MV-4-11 (cell line): ENCODE measurements at regions not wholly inside any gene's neighbourhood (a gene's known extent, or its start where the extent isn't known, plus 50 kb on each side); places are given as distances from the start of the nearest gene placed in this dataset.

ENCODE experiments used
- DNase-seq: peaks from one replicate; lab custom pipeline; 2025; lab: John Stamatoyannopoulos, UW

DNA sequence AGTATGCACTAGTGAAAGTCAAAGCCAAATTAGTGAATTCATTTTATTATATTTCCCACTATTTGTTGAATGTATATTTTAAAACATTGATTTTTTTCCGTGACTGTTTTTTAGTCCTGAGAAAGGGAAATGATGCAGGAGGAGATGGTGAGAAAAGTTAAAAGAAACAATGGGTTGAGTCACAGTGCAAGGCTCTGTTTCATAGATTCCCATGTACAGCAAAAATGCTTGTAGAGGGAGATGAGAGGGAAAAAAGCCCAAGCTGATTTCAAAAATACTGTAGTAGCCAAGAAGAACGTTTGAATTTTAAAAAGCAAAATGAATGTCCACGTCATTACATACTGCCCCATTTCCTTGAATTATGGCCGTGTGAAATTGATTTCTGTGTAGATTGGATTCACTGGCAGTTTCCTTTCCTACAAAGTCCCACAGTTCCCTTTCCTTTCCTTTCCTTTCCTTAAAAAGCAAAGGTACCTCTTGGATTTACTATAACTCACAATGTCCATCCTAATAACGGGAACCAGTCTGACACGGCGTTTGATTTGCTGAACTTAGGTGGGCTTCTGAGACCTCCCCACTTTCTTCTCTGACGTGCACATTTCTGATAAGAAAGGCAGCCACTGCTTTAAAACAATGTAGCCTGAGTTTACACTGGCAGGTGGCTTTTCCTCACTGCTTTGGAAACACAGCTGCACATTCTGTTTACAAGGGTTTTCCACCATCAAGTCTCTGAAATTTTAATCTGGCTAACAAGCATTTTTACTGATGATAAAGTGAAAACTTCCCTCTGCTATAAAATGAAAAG lies 63.7 kb downstream of the SPCS3 start:
- no peak for DNase-seq

DNA sequence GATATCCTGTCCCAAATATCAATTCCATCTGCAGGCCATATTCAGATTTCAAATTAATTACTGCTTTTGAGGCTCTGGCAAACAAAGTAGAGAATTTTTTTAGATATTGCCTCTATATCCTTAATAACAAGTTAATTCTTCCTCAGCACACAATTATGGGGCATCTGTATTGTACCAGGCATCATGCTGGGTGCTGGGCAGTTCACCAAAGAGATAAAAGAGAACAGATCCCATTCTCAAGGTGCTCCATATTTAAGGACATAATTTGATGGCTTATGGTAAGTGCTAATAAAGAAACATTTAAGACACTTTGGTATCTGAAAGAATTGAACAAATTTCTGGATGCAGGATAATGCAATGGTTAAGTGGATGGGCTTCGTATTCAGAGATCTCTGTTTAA lies 65.8 kb downstream of the SPCS3 start:
- no peak for DNase-seq

DNA sequence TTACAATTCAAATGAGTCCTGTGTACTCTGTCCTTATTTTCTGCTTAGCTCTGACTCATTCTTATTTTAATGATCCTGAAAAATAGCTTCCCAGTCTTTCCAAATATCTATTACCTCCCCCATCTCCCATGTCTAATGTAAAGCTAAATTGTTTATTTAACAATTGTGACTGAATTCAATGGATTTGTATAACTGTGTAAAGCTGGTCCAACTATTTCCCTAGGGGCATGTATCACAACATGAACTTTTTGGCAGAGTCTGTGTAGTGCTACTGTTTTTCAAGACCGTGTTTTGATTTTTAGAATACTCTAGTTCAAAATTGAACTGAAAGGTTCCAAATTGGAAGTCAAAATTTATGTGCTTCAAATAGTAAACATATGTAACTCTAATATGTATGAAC lies 67.8 kb downstream of the SPCS3 start:
- DNase-seq: no peak

DNA sequence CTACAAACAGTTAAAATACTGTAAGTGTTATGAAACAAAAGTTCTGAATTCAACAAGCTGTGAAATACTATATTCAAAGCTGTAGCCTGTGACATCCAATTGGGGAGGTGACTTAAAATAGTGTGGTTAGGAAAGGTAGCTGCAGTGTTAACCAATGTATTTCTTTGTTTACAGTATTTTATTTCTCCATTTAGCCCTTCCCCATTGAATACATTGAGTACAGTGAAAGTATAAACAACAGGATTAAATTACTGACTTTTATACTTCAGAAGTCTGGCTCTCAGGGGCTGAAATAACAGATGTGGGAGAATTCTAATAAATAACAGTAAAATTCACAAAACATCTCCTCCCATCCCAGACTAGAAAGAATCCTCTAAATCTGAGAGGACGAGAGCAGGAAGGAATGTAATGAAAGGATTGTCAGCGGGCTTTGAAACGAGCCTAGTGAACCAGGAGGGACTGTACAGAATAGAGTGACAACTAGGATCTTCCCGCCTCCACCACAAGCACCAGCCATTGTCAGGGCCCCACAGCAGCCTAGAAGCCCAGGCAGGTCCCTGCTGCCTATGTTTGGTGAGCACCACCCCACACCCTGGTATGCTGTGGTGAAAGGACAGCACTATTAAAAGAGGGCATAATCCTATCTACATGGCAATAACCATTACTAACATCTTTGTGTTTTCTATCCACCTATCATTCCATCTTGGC lies 73.7 kb downstream of the SPCS3 start:
- no peak for DNase-seq

DNA sequence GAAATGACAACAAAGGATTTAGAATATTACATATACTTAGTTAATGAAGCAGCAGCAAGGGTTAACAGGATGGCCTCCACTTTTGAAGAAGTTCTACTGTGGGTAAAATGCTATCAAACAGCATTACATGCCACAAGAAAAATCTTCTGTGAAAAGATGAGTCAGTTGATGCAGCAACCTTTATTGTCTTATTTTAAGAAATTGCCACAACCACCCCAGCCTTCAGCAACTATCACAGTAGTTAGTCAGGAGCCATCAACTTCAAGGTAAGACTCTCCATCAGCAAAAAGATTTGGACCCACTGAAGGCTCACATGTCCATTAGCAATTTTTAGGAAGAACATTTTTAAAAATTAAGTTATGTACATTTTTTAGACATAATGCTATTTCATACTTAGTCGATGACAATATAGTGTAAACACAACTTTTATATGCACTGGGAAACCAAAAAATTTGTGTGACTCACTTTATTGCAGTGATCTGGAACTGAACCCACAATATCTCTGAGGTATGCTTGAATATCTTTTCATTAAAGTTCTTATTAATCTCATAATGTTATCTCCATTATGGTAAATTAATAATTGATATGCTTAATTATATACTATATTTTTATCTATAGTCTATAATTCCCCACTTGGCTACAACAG lies 81.2 kb downstream of the SPCS3 start:
- peak; percentile 94 for DNase-seq

DNA sequence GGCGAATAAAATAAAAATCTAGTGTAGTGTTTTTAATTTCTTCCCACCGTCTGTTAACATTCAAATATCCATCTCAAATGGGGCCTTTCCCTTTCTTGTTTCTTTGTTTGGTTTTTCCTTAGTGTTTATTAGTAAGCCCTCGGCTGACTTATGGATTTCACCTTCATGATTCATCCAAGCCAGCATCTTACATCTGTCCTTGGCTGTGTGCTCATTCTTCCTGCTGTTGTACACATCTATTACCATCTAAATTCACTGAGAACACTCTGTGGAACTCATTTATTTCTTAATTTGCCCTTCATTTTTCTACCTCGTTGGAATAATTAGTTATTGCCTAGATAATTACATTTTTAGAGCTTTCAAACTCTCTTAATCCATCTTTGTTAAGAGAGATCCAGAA lies 84.9 kb downstream of the SPCS3 start:
- no peak for DNase-seq

DNA sequence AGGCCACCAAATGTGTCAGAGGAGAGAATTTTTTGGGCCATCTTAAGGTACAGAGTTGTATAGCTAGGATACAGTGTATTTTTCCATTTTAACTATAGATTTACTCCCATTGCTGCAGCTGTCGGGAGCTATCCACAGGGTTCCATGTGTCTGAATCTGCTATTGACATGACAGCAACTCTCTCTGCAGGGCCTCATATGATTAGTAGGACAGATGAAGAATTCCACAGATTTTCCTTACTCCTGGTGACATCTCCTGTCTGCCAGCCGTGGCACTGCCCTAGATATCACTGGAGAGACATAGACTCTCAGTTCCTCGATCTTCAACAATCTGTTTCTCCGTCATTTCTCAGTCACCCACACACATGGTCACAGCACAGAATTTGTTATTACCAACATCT lies 86.5 kb downstream of the SPCS3 start:
- no peak for DNase-seq

DNA sequence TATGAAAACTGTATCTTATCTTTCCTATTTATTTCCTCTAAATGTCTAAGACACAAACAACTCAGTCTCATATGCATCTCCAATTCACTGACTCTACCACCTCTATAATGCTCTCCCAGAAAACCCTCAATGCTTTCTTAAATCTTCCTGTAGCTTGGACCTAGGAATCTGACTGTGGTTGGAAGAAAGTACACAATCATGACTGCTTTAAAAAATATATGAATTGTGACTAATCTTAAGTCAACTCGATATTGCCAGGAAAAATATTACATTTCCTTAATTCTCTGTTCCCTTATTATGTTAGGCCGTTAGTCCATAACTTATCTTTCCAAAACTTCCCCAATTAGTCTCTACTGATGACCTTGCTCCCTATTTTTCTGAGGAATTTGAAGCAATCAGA lies 87.0 kb downstream of the SPCS3 start:
- no peak for DNase-seq

DNA sequence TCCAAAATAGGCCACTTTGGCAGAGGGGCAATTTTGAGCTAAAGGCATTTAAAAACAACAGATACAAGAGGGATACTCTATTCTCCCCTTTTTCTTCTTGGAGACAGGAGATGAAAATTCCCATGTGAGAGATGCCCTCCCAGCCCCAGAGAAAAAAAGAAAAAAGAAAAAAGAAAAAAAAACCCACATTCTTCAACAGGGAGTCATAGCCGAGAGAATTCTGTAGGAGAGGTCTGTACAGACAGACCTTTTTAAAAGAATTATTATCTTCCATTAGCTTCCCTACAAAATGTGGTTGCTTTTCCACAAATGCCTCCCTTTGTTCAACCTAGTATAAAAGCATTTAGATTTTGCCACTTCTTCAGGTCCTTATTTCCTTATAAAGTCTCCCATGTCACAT lies 89.9 kb downstream of the SPCS3 start:
- no peak for DNase-seq

DNA sequence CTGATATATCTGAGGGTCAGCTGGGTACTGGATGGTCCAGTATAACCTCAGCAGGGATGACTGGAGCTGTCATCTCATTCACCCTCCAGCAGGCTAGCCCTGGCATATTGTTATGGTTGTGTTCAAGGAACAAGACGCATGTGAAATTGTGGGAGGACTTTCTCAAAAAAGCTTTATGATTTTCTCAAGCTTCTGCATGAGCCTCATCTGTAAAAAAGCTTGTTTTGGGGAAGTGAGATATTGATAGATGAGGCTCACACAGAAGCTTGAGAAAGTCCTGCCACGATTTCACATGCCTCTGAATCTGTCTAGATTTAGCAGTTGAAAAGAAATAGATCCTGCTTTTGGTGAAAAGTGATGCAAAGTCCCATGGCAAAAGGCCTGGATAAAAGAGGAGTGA lies 93.4 kb downstream of the SPCS3 start:
- DNase-seq: peak; percentile 67

DNA sequence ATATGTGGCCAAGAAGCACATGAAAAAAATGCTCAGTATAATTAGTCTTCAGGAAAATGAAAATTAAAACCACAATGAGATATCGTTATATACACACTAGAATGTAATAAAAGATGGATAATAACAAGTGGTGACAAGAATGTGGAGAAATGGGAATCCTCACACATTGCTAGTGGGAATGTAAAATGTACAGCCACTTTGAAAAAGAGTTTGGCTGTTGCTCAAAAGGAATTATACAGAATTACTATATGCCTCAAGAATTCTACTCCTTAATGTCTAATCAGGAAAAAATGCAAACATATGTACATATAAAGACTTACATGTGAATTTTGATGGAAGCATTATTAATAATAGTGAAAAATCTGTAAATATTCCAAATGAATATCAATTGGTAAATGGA lies 102.2 kb downstream of the SPCS3 start:
- DNase-seq: no peak

DNA sequence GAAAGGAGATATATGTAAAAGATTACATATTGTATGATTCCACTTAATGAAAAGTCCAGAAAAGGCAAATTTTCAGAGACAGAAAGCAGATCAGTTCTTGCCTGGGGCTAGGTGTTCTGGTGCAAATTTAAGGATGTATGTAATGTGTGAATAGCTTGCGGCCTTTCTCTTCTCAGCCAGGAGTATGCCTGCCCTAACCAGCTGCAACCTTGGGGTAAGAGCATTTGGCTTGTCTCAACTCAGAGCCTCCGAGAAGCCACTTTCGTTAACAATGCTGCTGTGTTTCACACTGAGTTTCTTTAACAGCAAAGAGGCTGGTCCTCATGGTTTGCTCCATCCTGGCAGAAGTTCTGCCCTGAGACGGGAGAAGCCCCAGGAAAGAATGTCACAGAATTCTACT lies 102.7 kb downstream of the SPCS3 start:
- no peak for DNase-seq

DNA sequence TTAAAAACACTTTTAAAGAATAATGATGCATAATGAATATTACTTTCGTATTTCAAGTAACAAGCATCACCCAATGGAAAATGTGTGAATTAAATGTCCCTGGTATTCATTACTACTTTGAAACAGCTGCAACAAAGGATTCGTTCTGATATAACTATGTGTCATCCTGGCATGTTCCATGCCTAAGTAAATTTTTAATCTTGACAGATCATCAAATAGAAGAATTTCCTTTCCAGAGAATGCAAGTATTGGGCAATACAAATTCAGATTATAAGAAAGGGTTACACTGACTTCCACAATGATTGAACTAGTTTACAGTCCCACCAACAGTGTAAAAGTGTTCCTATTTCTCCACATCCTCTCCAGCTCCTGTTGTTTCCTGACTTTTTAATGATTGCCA lies 105.3 kb downstream of the SPCS3 start:
- DNase-seq: no peak

DNA sequence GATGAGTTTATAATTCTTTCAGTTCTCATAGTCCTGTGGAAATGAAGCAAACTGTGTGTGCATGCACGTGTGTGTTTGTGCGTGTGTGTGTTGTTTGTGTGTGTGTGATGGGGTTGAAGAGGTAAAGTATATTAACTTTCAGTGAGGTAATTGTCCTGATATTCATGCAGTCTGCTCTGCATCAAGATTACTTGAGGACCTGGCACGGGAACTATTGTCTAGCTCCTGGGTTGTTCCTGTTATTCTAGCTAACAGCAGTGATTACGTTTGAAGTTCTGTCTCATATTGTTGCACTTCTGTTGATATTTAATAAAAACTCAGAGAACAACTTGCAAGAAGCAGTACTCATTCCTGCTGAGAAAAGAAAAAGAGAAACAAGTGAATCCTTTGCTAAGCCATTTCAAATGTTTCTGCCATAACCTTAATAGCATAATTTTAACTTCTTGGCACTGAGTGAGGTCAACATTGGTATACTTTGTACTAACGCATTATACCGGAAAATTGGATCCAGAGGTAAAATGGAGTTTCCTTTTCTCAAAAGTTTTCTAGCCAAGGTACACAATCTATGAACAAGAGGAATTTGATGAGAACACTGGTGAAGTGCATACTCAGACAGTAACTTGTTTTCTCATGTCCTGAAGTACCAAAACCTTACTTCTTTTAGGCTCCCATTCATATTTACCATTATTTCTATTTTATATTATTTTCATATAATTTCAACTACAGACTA lies 113.2 kb downstream of the SPCS3 start:
- DNase-seq: no peak

DNA sequence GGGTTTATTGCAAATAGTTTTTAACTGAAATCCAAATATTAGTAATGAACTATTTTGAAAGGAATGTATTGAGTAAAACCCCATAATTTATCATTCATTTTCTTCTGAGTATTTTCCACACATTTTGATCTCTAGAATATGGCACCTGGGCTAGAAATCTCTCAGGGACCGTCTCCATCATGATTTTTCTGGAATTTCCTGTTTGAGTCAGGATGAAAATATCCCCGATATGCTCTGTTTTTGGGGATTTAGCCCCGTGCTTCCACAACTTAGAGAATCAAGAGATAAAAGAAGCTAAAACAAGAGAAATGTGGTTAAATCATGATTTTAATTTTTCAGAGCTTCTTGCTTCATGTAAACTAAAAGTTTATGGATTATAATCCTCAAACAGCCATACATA lies 114.2 kb downstream of the SPCS3 start:
- no peak for DNase-seq

DNA sequence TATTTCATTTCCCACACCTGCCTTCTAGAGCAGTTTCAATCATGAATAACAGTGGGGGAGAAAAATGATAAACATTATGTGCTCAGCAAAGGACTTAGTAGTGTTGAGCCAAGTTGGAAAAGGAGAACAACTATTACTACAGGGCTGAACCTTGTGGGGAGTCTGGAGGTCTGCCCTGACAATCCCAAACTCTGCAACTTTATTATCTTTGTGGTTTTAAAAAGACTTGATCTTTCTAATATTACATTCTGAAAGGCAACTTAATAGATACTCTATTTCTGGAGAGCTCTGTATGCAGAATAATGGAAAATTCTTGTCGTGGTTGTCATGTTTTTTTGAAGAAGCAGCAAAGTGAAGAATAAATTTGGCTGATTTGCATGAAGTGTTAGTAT lies 116.1 kb downstream of the SPCS3 start:
- DNase-seq: no peak

DNA sequence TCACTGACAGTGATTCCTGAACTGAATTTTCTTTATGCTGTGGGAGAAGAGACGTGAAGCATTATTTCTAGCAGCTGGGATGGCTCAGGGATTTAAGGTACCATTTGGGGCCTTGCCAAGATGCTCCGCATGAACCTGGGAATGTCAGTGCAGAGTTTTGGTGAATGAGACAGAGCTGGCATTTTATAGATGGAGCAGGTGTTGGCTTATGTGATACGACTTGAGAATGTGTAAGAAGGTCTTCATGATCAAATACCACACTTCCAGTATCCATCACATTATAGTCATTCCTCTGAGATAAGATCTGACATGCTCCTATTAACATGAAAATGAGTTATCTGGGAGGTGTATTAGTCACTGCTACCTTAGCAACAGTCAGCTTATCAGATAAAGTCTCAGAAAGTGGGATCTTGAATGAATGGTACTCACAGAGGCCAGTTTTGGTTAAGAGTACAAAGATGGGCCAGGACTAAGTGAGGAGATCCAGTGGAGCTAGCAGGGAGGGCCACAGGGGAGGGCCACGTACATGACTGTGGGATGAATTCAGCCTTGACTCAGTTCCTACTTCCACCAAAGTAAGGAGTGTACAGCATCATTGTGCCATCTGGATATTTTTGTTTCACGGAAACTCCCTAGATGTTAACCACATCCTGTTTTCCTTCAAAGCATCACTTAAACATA lies 116.7 kb downstream of the SPCS3 start:
- DNase-seq: no peak

DNA sequence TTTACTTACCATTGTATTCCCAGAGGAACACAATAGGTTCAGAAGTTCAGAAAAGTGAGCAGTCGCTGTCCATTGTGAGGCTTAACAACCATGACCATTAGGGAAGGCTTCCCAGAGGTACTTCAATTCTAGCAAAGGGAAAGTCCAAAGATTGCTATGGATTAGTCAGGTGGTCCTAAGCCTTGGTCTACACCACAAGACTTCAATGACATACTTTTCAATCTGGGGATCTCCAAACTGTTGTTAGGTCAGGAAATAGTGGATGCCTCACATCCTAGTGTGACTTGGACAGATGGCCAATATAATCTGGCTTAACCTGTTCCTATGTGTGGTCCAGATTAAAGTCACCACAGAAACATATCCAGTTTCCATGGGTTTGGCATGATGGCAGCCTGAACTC lies 118.0 kb downstream of the SPCS3 start:
- no peak for DNase-seq

DNA sequence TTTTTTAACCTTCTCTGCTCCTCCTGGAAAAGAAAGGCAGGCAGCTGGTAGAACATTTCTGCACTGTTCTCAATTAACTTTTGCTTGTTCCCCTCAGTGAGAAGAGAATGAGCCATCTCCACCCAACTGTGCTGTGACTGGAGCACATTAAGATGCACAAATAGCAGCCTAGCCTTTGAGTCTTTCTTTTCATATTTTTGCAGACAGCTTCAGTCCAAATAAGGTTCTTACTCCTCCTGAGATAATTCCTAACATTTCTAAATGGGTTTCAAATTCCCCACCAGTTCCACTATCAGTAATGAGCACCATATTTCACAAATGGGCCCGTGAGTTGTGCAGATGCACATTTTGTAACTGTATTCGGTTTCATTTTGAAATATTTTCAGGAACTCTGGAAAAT lies 118.6 kb downstream of the SPCS3 start:
- no peak for DNase-seq

DNA sequence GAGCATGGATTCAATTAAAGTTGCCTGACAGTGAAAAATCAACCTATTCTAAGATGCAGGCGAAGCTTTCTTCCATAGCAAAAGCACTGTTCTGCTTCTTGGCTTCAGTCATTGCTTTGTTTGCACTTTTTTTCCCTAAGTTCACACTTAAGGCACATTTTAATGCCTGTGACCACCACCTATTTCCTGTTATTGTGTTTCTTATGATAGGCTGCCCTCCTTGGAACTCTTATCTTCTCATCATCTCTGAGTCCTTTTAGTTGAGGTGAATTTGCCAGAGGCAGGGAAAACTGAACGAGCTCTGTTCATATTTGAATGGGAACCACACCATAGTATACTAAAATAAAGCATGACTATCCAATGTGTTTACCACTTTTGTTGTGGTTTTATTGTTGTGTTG lies 119.8 kb downstream of the SPCS3 start:
- DNase-seq: no peak

DNA sequence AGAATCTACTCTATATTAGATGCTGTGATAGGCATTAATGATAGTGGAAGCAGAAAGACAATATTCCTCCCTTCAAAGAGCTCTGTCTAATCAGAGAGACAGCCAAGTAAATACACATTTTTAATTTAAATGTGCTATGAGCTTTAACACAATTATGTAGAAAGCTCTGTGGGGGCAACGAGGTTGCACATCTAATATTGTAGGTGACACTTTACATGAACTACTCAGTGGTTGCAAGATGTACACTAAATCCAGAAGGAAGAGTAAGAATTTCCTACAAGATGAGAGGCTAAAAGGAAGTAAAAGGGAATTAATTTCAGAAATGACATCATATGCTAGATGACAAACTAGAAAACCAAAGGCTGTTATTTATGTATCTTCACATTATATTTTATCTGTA lies 120.9 kb downstream of the SPCS3 start:
- DNase-seq: no peak

DNA sequence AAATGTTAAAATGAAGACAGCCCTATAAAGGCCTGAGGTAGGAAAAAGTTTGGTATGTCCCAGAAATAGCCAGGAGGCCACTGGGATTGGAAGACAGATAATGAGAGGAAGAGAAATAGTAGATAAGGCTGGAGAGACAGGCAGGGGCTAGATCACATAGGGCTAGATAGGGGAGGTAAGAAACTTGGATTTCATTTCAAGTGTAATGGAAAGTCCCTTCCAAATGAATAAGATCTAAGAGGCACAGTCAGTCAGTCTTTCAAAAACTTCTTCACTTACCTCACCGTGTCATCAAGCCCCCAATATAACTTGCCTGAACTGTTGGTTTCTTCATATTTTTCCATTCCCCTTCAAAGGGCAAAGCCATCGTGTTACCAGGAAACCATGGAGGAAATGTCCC lies 121.8 kb downstream of the SPCS3 start:
- DNase-seq: no peak
